Fibroblast of lung (primary cell): ENCODE measurements at regions not wholly inside any gene's neighbourhood (a gene's known extent, or its start where the extent isn't known, plus 50 kb on each side); places are given as distances from the start of the nearest gene placed in this dataset.

ENCODE experiments used
- DNase-seq, 2 donors: peaks; one replicate each; pipeline versions ENCODE4 v3.0.0 to v3.0.0-alpha.2; 2010; ENCODE audit warnings: low read depth in 2 of 2
- H2AFZ ChIP-seq: 2 replicates; pipeline ENCODE4 v1.5.1; 2012; ENCODE audit warnings: low read length, control low read depth, inconsistent platforms
- H3K27ac ChIP-seq: 2 replicates; pipeline ENCODE4 v1.5.1; 2011; ENCODE audit warnings: low read length, control low read depth; ENCODE audit not compliant: insufficient read depth
- H3K27me3 ChIP-seq: 2 replicates; pipeline ENCODE4 v1.5.1; 2011; ENCODE audit warnings: mild to moderate bottlenecking, low read length; ENCODE audit not compliant: control insufficient read depth, insufficient read depth
- H3K36me3 ChIP-seq: 2 replicates; pipeline ENCODE4 v1.5.1; 2011; ENCODE audit warnings: low read length; ENCODE audit not compliant: control insufficient read depth, insufficient read depth
- H3K4me1 ChIP-seq: 2 replicates; pipeline ENCODE4 v1.5.1; 2011; ENCODE audit warnings: low read length; ENCODE audit not compliant: control insufficient read depth, insufficient read depth; ENCODE audit errors: extremely low read depth
- H3K4me2 ChIP-seq: 2 replicates; pipeline ENCODE4 v1.5.1; 2011; ENCODE audit warnings: low read length, control low read depth; ENCODE audit not compliant: insufficient read depth; ENCODE audit errors: extremely low read depth
- H3K4me3 ChIP-seq, 4 experiments: fragments of 200-600 bp in 1 of 4; sonication (generic) in 1 of 4; replicated peaks in 1 of 4; 2 replicates each; pipeline ENCODE4 v1.5.1; 2011 to 2016; ENCODE audit warnings: low read length in 4 of 4, low read depth in 3 of 4, mild to moderate bottlenecking in 3 of 4, control low read depth in 2 of 4, inconsistent platforms in 1 of 4, mixed read lengths in 1 of 4; ENCODE audit not compliant: insufficient read depth in 1 of 4; ENCODE audit errors: control extremely low read depth in 1 of 4
- H3K79me2 ChIP-seq: 2 replicates; pipeline ENCODE4 v1.5.1; 2012; ENCODE audit warnings: mild to moderate bottlenecking, low read length, inconsistent platforms; ENCODE audit not compliant: control insufficient read depth, insufficient read depth
- H3K9ac ChIP-seq: 2 replicates; pipeline ENCODE4 v1.5.1; 2011; ENCODE audit warnings: mild to moderate bottlenecking, low read length, control low read depth; ENCODE audit not compliant: insufficient read depth
- H3K9me3 ChIP-seq: 2 replicates; pipeline ENCODE4 v1.5.1; 2012; ENCODE audit warnings: low read depth, low read length; ENCODE audit not compliant: control insufficient read depth, insufficient read depth
- H4K20me1 ChIP-seq: 2 replicates; pipeline ENCODE4 v1.5.1; 2011; ENCODE audit warnings: low read length; ENCODE audit not compliant: control insufficient read depth, insufficient read depth; ENCODE audit errors: extremely low read depth
- CTCF ChIP-seq, 2 donors: IDR thresholded peaks in 1 of 2; conservative IDR thresholded peaks in 1 of 2; 1 replicate in 1 of 2; 2 replicates in 1 of 2; pipeline ENCODE4 v1.5.1; 2011 to 2012; ENCODE audit warnings: low read length in 2 of 2, control low read depth in 1 of 2, inconsistent platforms in 1 of 2, low read depth in 1 of 2, mild to moderate bottlenecking in 1 of 2
- EZH2 ChIP-seq: IDR thresholded peaks from 2 replicates; pipeline ENCODE4 v1.5.1; 2012; ENCODE audit warnings: low read length, control low read depth, mild to moderate bottlenecking; ENCODE audit errors: missing control alignments

GRCh38 chr3:82082796-82083195, 321.4 kb upstream of the GBE1 start:
- no peak overlapping the region for H2AFZ ChIP-seq
- H3K79me2 ChIP-seq: no peaks in the 10 kb centered on the region

GRCh38 chr3:82081351-82081750, 319.9 kb upstream of the GBE1 start:
- H3K9ac ChIP-seq: no peak overlapping the region
- H3K4me3 ChIP-seq: no peak overlapping the region
- peak in 1 of 2 donors; percentile 6 for DNase-seq
- H3K4me1 ChIP-seq: no peaks in the 10 kb centered on the region
- H3K79me2 ChIP-seq: no peaks in the 10 kb centered on the region
- H3K9me3 ChIP-seq: no peaks in the 10 kb centered on the region
- no peak overlapping the region for H3K27ac ChIP-seq
- H2AFZ ChIP-seq: no peak overlapping the region
- no peaks in the 10 kb centered on the region for H3K36me3 ChIP-seq
- H4K20me1 ChIP-seq: no peaks in the 10 kb centered on the region
- no peaks in the 10 kb centered on the region for H3K27me3 ChIP-seq
- H3K4me2 ChIP-seq: no peak overlapping the region
- no peak for TF ChIP-seq EZH2
- no peak for TF ChIP-seq CTCF (conservative IDR thresholded peaks at IDR 0.05 in 1 of 2, IDR thresholded peaks at IDR 0.05 in 1 of 2; ENCODE audit: low read depth in 1 of 2, low read length in 2 of 2)

More at GRCh38 chr3:82082796-82083195, 321.4 kb upstream of the GBE1 start:
- Histone ChIP-seq H3K27me3 (no peaks in the 10 kb centered on the region), H4K20me1 (no peaks in the 10 kb centered on the region), H3K36me3 (no peaks in the 10 kb centered on the region), H3K27ac (no peak overlapping the region), H3K4me2 (no peak overlapping the region), H3K4me1 (no peaks in the 10 kb centered on the region), H3K9me3 (no peaks in the 10 kb centered on the region), H3K4me3 (no peak overlapping the region), H3K9ac (no peak overlapping the region)
- DNase-seq: peak; percentile 1 to 50
- TF ChIP-seq EZH2 (no peak), CTCF (conservative IDR thresholded peaks at IDR 0.05 in 1 of 2, IDR thresholded peaks at IDR 0.05 in 1 of 2; ENCODE audit: low read depth in 1 of 2, low read length in 2 of 2) (no peak)

GRCh38 chr3:82080792-82081191, 319.3 kb upstream of the GBE1 start:
- Histone ChIP-seq H3K36me3 (no peaks in the 10 kb centered on the region), H4K20me1 (no peaks in the 10 kb centered on the region), H3K27me3 (no peaks in the 10 kb centered on the region), H3K9me3 (no peaks in the 10 kb centered on the region), H3K27ac (no peak overlapping the region), H3K9ac (no peak overlapping the region), H3K4me2 (no peak overlapping the region), H3K4me3 (no peak overlapping the region), H2AFZ (no peak overlapping the region), H3K79me2 (no peaks in the 10 kb centered on the region), H3K4me1 (no peaks in the 10 kb centered on the region)
- peak in 1 of 2 donors; percentile 12 for DNase-seq
- TF ChIP-seq EZH2 (no peak), CTCF (conservative IDR thresholded peaks at IDR 0.05 in 1 of 2, IDR thresholded peaks at IDR 0.05 in 1 of 2; ENCODE audit: low read depth in 1 of 2, low read length in 2 of 2) (no peak)
